Astrocyte of the spinal cord (primary cell): ENCODE measurements at regions not wholly inside any gene's neighbourhood (a gene's known extent, or its start where the extent isn't known, plus 50 kb on each side); places are given as distances from the start of the nearest gene placed in this dataset.
A peak's percentile ranks its signal among the peaks of the same experiment; 100 is the strongest.
"Not testable (repeated sequence)": the region's sequence is repeated elsewhere in the genome, so short reads cannot be mapped to it uniquely, and the experiment has no call there.

ENCODE experiments used
- DNase-seq: peaks from one replicate; pipeline ENCODE4 v3.0.0; 2011; ENCODE audit warnings: low read depth, low spot score
- H3K4me3 ChIP-seq: 2 replicates; pipeline ENCODE4 v1.5.1; 2011; ENCODE audit warnings: low read depth, mild to moderate bottlenecking, low read length, moderate library complexity
- CTCF ChIP-seq: IDR thresholded peaks from 2 replicates; pipeline ENCODE4 v1.5.1; 2012; ENCODE audit warnings: low read depth, mild to moderate bottlenecking, low read length, inconsistent platforms
- in situ Hi-C: cut with HindIII; loops from 2 replicates; pipeline ENCODE4 v1.10.0; 2017; ENCODE audit warnings: low sequenced_read_pairs

GRCh38 chr4:19026281-19026680, 1004.7 kb upstream of the LCORL start:
- DNase-seq, result peak; percentile 33
- TF ChIP-seq CTCF, result peak; percentile 17
- in situ Hi-C loops, result no loop called here
- no peak overlapping the region for H3K4me3 ChIP-seq

DNA sequence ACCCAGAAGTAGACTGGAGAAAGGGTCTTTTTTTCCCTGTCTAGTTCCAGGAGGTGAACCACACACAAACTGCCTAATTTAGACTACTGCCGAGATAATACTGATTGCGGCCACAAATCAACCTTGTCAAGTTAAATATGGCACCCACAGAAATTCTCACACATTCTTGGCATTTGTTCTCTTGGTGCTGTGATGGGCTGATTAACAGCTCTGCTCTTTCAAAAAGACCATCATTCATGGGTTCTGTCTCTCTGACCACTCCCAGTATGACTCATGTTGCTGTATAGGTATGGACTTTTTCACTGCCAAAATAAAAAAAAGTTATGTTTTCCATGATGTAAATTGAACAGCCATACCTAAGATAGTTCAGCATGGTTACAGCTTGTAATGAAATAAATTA, 1003.5 kb upstream of the LCORL start:
- no peak for DNase-seq
- in situ Hi-C loops, result no loop called here
- no peak overlapping the region for H3K4me3 ChIP-seq
- no peak for TF ChIP-seq CTCF

- in situ Hi-C loops, result no loop called here
- no peak for DNase-seq
- no peak for TF ChIP-seq CTCF
- H3K4me3 ChIP-seq, result no peak overlapping the region
Observed at GRCh38 chr4:19024047-19024446, 1002.5 kb upstream of the LCORL start.

DNA sequence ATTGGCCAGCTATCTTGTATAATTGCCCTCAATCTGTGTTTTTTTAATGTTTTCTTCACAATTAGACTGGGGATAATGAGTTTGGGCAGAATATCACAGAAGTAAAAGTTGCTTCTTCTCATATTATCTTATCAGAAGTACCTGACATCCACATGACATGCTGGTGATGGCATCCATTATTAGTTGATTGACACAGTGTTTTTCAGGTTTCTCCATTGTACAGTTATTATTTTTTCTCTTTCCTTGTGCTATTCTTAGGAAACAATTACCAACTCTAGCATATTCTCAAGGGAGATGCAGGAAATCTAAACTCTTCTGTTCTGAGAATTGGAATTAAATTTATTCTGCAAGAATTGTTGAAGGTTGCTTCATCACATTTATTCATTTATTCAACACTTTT, 1000.1 kb upstream of the LCORL start:
- no peak for TF ChIP-seq CTCF
- no peak for DNase-seq
- in situ Hi-C loops, result no loop called here

DNA sequence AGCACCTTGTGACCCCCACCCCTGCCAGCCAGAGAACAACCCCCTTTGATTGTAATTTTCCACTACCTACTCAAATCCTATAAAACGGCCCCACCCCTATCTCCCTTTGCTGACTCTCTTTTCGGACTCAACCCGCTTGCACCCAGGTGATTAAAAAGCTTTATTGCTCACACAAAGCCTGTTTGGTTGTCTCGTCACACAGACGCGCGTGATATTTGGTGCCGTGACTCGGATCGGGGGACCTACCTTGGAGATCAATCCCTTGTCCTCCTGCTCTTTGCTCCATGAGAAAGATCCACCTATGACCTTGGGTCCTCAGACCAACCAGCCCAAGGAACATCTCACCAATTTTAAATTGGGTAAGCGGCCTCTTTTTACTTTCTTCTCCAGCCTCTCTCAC, 995.0 kb upstream of the LCORL start:
- DNase-seq, H3K4me3 ChIP-seq, in situ Hi-C loops: not testable (repeated sequence)

More for the DNA sequence above, 1000.1 kb upstream of the LCORL start:
- H3K4me3 ChIP-seq, result no peak overlapping the region

DNA sequence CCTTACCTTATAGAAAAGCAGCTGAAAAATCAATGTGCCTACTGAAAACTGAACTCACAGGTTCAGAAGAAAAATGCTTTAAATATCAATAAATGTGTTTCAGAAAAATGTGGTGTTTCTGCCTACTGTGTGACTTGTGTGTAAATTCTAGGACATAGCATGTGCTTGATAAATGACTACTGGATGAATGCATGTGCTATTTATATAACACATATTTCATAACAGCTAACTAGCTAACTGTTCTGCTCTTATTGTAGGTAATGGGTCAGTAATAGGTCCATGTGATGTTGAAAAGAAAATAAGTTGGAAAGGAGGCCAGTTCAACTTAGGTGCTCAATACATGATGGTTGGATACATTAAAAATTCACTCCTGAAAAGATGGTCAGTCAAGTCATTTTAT, 993.0 kb upstream of the LCORL start:
- no peak for DNase-seq
- H3K4me3 ChIP-seq, result no peak overlapping the region
- no peak for TF ChIP-seq CTCF
- in situ Hi-C loops, result no loop called here

GRCh38 chr4:19010761-19011160, 989.2 kb upstream of the LCORL start:
- in situ Hi-C loops, result no loop called here
- TF ChIP-seq CTCF, result no peak
- no peak overlapping the region for H3K4me3 ChIP-seq
- no peak for DNase-seq
